Kidney capillary endothelial cell (primary cell): ENCODE measurements at regions not wholly inside any gene's neighbourhood (a gene's known extent, or its start where the extent isn't known, plus 50 kb on each side); places are given as distances from the start of the nearest gene placed in this dataset.
A peak's percentile ranks its signal among the peaks of the same experiment; 100 is the strongest.
"Not testable (repeated sequence)": the region's sequence is repeated elsewhere in the genome, so short reads cannot be mapped to it uniquely, and the experiment has no call there.

Experiments used
- DNase-seq: peaks from one replicate; pipeline ENCODE4 v3.0.0-alpha.2; 2018; ENCODE audit warnings: low spot score

DNA sequence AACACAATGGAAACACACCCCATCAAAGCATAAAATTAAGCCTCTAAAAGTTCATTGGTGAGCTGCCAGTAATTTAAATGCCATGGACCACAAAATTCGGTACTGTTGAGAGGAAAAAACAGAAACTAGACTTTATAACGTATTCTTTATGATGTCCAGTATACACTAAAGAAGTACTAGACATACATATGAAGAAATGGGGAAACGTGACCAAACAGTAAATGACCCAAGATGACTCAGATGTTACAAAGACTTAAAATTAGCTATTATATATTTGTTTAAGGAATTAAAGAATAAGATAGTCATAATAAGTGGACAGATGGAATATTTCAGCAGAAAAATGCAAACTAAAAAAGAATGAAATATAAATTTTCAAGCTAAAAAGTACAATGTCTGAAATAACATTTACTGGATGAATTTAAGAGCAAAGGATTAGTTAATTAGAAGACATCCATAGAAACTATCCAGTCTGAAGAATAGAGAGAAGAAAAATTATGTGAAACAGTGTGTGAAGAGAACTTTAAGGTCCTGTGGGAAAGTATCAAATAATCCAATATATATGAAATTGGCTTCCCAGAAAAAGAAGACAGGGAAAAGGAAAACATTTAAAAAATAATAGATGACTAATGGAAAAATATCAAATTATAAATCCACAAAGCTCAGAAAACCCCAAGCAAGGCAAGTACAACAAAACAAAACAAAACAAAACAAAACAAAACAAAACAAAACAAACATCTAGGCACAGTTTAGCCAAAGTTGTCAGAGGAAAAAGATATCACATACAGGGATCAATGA lies 69.4 kb downstream of the SAMD9 start:
- DNase-seq, result no peak

GRCh38 chr7:93047514-93048099 lies 70.2 kb downstream of the SAMD9 start:
- no peak for DNase-seq

DNA sequence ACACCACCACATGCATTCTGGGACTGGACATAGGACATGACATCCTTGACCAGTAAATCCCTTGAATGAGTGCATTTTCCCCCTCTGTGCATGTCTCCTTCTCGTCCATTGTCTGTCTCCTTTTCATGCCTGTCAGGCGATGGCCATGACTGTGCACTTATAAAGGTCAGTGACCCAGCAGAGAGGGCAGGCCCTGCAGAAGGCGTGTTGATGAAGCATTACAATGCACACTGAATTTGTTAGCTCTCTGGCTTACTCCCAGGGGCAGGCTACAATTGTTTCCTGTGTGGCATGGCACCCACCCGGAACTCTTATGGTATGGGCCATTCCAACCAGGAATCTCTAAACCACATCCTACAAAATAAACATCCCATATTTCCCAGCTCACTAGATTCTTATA lies 71.1 kb downstream of the SAMD9 start:
- DNase-seq, result peak; percentile 10

DNA sequence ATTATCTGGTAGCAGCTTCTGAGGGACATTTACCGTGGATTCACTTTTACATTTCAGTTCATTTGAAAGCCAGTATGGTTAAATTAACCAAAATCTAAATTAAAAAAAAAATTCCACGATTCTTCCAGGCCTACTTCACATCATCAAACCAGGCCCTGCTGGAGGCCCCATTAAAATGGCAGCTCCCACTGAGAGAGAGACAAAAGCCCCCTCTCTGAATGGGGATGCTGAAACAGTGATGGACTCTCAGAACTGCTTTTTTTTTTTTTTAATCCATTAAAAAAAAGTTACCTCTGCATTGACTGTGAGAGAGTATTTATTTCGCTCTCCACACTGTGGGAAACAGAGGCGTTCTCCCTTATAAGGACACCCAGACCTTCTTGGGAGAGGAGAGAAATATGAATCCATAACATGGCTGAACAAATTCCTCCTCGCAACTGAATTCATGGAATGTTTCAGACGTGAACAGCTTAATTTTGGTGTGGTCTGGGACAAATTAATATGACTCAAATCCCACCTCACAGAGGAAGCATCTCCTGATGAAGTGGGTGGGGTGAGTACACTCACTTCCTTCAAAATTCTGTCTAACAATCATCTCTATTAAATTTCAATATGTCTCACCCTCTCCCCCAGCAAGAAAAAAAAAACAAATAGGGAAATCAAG lies 73.5 kb downstream of the SAMD9 start:
- DNase-seq, result peak; percentile 71

- DNase-seq, result peak; percentile 3
Observed at GRCh38 chr7:93043385-93043985, 74.3 kb downstream of the SAMD9 start.

DNA sequence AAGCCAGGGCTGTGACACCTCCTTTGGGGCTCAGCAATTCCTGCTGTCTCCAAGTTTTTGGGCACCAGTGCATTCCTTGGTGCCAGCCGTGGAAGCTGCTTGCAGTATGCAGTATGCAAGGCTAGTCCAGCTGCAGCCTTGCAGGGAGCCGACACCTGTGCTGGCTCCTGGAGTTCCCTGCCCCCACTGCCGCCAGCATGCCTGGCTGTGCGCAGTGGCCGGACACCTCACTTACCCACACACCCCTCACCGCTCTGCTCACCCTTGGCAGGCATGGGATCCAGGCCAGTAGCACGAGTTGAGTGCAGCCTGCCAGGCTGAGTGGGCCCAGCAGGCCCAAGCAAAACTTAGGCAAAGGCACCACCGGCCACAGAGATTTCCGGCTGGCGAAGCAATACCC lies 77.4 kb downstream of the SAMD9 start:
- DNase-seq, result no peak

DNA sequence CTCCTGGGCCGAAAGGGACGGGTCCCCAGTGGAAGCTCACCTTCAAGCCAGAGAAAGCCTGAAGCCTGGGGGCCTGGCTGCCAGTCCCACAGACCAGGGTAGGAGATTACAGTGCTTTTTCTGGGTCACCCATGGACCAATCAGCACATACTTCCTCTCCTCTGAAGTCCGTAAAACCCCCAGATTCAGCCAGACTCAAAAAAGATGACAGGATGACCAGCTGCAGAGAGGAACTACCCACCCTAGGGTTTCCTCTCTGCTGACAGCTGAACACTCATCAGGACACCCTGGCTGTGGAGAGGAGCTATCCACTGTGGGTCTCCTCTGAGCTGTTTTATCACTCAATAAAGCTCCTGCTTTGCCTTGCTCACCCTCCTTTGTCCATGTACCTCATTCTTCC lies 78.0 kb downstream of the SAMD9 start:
- DNase-seq, result no peak

DNA sequence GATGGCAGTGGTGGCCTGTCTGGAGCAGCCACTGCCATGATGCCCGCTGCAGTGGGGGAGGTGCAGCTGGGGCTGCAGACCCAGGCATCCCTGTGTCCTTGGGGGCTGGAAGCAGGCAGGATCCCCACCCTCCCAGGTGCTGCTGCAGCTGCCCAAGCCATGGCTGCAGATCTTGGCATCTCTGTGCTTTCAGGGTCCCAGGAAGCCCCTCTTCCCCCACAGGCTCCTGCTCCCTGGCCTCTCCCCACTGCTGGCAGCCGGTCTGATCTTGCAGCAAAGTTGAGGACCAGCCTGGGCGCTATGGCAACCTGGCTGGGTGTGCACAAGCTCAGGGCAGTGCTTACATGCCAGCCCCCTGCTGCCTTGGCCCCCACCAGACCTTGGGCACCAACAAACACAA lies 78.5 kb downstream of the SAMD9 start:
- DNase-seq, result no peak

DNA sequence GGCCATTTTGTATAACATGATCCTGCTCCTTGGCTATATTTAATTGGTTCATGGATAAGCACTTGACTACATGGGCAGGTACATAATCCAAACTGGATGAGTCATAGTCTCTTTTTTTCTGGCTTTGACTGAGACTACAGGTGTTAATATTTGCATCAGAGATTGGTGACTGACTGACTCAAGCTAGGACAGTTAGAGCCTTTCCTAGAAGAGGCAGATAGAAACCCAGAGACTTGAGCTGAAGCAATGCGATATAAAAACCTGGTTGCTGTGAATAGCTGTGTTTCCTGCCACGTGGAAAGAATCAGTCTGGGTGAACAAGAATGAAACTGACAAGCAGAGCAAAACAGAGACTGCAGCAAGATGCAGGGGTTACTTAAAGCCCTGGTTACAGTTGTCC lies 81.0 kb downstream of the SAMD9 start:
- DNase-seq, result no peak

DNA sequence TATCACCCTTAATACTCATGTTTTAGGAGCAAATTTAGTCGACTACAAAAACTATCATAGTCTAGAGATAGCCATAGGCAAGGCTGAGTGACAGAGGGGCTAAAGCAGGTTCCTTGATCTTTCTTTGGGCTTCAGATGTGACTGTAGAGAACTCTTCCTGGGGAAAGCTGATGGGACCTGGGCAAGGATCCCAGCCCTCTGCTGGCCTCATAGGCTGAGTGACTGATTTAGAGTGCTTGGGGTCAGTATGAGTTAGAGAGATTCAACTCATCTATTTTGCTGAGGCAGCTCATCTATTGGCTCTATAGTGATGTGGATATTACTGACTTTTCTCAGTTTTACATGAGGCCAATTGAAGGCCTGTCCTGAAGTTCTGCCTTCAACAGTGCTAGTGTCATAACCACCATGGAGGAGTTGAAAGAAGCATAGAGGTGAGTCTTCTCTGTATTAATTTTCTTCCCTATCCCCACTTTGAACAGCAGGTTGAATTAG lies 81.6 kb downstream of the SAMD9 start:
- no peak for DNase-seq

DNA sequence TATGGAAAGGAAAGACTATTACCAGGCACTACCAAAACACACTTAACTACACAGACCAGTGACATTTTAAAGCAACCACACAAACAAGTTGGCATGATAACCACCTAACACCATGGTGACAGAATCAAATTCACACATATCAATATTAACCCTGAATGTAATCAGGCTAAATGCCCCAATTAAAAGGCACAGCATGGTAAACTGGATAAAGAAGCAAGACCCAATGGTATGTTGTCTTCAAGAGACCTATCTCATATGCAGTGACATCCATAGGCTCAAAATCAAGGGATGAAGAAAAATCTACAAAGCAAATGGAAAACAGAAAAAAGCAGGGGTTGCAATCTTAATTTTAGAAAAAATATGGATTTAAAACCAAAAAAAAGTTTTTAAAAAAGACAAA lies 86.0 kb downstream of the SAMD9 start:
- DNase-seq, result no peak

DNA sequence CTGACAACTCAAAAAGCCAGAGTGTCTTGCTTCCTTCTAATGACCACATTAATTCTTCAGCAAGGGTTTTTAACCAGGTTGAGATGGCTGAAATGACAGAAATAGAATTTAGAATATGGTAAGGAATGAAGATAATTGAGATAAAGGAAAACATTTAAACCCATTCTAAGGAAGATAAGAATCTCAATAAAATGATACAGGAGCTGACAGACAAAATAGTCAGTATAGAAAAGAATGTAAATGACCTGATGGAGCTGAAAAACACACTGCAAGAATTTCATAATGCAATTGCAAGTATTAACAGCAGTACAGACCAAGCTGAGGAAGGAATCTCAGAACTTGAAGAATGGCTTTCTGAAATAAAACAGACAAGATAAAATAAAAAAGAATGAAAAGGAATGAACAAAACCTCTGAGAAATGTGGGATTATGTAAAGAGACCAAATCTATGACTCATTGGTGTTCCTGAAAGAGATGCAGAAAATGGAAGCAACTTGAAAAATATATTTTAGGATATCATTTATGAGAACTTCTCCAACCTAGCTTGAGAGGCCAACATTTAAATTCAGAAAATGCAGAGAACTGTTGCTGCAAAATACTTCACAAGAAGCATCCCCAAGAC lies 87.1 kb downstream of the SAMD9 start:
- no peak for DNase-seq

DNA sequence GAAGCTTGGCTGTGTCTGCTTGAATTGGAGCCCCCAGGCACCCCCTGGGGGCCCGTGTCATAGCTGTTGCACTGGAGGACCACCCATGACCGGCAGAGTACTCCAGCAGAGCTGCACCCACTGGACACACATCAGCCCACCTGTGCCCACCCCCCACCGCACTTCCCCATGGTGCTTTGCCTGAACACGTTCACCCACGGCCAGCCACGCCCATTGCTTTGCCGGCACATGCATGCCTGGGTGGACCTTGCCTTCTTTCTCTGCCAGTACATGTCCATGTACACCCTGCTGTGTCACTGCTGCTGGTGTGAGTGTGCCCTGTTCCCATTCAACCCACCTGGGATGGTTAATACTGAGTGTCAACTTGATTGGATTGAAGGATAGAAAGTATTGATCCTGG lies 88.7 kb downstream of the SAMD9 start:
- DNase-seq, result no peak

DNA sequence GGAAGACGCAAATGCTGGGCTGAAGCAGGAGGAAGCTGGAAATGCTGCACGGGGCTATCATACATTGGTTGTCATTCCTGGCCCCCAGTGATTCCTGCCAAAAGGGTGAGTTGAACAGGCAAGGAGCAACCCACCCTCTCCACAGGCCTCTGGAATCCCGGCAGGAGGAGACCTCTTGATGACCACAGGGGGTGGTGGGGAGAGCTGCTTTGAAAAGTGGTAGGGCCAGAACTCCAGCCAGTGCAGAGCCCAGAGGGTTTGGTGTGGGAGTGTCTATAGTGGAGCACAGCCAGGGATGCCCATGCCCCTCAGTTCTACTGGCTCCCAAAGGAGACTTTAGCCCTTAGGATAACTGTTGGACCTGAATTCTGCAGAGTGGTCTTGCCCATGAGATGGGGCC lies 89.2 kb downstream of the SAMD9 start:
- no peak for DNase-seq

DNA sequence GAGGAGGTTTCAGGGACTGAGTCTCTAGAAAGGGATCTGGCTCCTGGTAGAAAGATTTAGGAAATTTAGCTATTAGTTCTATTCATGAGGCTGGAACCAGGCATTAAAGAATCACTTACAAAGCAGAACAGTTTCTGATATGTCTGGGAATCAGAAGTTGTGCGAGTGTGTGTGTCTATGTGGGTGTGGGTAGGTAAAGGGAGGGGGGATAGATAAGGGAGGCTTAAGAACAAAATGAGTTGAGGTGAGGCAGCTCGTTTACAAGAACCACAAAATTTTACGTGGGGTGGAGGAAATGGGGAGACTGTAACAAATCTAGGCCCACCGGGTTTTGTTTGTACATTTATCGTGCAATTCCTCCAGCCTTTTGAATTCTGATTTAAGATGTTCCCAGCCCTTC lies 90.7 kb downstream of the SAMD9 start:
- DNase-seq, result no peak

GRCh38 chr7:93026425-93026824 lies 91.4 kb downstream of the SAMD9 start:
- DNase-seq, result no peak

- DNase-seq, result no peak
Observed at GRCh38 chr7:93025389-93025788, 92.4 kb downstream of the SAMD9 start.

- not testable (repeated sequence) for DNase-seq
Observed at GRCh38 chr7:93022931-93023478, 94.8 kb downstream of the SAMD9 start.

- no peak for DNase-seq
Observed at GRCh38 chr7:93021748-93022147, 96.0 kb downstream of the SAMD9 start.

- no peak for DNase-seq
Observed at GRCh38 chr7:93018716-93019115, 99.1 kb downstream of the SAMD9 start.

GRCh38 chr7:93016681-93017381 lies 100.9 kb downstream of the SAMD9 start:
- DNase-seq, result no peak
